ENCODE measurements at regions not wholly inside any gene's neighbourhood (a gene's known extent, or its start where the extent isn't known, plus 50 kb on each side); places are given as distances from the start of the nearest gene placed in this dataset.

DNA sequence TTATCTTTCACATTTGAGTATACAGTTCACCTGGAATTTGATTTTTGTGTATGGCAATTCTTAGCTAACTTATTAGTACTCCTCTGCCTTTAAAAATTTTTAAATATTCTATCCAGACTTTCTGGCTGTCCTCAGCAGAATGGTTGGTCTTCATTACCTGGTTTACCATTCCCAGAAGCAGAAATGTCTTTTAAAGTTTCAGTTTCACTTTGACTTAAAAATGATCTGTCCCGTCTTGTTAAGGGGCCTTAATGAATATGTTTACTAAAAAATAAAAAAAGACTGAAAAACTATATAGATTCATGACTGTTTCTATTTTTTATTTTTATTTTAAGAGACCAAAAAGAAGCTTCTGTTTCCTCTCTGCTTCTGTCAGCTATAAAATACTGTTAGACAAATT lies 70.5 kb upstream of the TNRC6B start:
- TF ChIP-seq, protein P1, sequence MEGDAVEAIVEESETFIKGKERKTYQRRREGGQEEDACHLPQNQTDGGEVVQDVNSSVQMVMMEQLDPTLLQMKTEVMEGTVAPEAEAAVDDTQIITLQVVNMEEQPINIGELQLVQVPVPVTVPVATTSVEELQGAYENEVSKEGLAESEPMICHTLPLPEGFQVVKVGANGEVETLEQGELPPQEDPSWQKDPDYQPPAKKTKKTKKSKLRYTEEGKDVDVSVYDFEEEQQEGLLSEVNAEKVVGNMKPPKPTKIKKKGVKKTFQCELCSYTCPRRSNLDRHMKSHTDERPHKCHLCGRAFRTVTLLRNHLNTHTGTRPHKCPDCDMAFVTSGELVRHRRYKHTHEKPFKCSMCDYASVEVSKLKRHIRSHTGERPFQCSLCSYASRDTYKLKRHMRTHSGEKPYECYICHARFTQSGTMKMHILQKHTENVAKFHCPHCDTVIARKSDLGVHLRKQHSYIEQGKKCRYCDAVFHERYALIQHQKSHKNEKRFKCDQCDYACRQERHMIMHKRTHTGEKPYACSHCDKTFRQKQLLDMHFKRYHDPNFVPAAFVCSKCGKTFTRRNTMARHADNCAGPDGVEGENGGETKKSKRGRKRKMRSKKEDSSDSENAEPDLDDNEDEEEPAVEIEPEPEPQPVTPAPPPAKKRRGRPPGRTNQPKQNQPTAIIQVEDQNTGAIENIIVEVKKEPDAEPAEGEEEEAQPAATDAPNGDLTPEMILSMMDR (IDR thresholded peaks at IDR 0.05) = no peak
- no peak for TF ChIP-seq POLR2A (IDR thresholded peaks at IDR 0.05)
- no peak for TF ChIP-seq EP300 (IDR thresholded peaks at IDR 0.05; ENCODE audit: low read depth)
- no peak for TF ChIP-seq POLR2AphosphoS5 (IDR thresholded peaks at IDR 0.05)

All from transverse colon (tissue), 4 donors.